Glutamatergic neuron (in vitro differentiated cells): ENCODE measurements at regions not wholly inside any gene's neighbourhood (a gene's known extent, or its start where the extent isn't known, plus 50 kb on each side); places are given as distances from the start of the nearest gene placed in this dataset.

ENCODE experiments used
- DNase-seq: peaks from one replicate; pipeline ENCODE4 v3.0.0; 2022
- H3K27ac Mint-ChIP-seq: one replicate; pipeline ENCODE4 v1.8.0; 2020; ENCODE audit warnings: mild to moderate bottlenecking, mixed read lengths, inconsistent platforms; ENCODE audit not compliant: unreplicated experiment
- H3K27me3 Mint-ChIP-seq: one replicate; pipeline ENCODE4 v1.8.0; 2020; ENCODE audit warnings: mild to moderate bottlenecking, moderate library complexity, mixed read lengths, inconsistent platforms; ENCODE audit not compliant: unreplicated experiment
- H3K36me3 Mint-ChIP-seq: one replicate; pipeline ENCODE4 v1.8.0; 2020; ENCODE audit warnings: mild to moderate bottlenecking, mixed read lengths, inconsistent platforms; ENCODE audit not compliant: unreplicated experiment
- H3K4me1 Mint-ChIP-seq: one replicate; pipeline ENCODE4 v1.8.0; 2020; ENCODE audit warnings: mild to moderate bottlenecking, low read depth, mixed read lengths, inconsistent platforms; ENCODE audit not compliant: unreplicated experiment
- H3K4me3 Mint-ChIP-seq: one replicate; pipeline ENCODE4 v1.8.0; 2020; ENCODE audit warnings: mild to moderate bottlenecking, mixed read lengths, inconsistent platforms; ENCODE audit not compliant: unreplicated experiment
- H3K9me3 Mint-ChIP-seq: one replicate; pipeline ENCODE4 v1.8.0; 2020; ENCODE audit warnings: mild to moderate bottlenecking, moderate library complexity, mixed read lengths, inconsistent platforms; ENCODE audit not compliant: unreplicated experiment
- CTCF ChIP-seq: fragments of 200-600 bp; sonication (generic); IDR thresholded peaks from one replicate; pipeline ENCODE4 v1.5.0; 2021; ENCODE audit not compliant: partially characterized antibody, unreplicated experiment

GRCh38 chr15:91552555-91552954 lies 301.0 kb upstream of the SLCO3A1 start:
- Mint-ChIP-seq H3K4me1 (peaks cover 40% of the 10 kb centered on the region), H3K36me3 (no peaks in the 10 kb centered on the region), H3K27ac (peak overlapping the region; percentile 41), H3K4me3 (peak overlapping the region; percentile 59), H3K27me3 (peaks cover 1% of the 10 kb centered on the region), H3K9me3 (peaks cover 2% of the 10 kb centered on the region)
- no peak for DNase-seq
- no peak for TF ChIP-seq CTCF

GRCh38 chr15:91553196-91553854 lies 300.2 kb upstream of the SLCO3A1 start:
- Mint-ChIP-seq H3K27me3 (peaks cover 1% of the 10 kb centered on the region), H3K4me3 (peak overlapping the region; percentile 59), H3K27ac (peak overlapping the region; percentile 41), H3K36me3 (no peaks in the 10 kb centered on the region), H3K4me1 (peaks cover 40% of the 10 kb centered on the region), H3K9me3 (peaks cover 2% of the 10 kb centered on the region)
- no peak for TF ChIP-seq CTCF
- DNase-seq: peak; percentile 23

GRCh38 chr15:91555312-91555711 lies 298.2 kb upstream of the SLCO3A1 start:
- Mint-ChIP-seq H3K36me3 (no peaks in the 10 kb centered on the region), H3K4me3 (no peak overlapping the region), H3K27me3 (peaks cover 1% of the 10 kb centered on the region), H3K4me1 (peaks cover 21% of the 10 kb centered on the region), H3K9me3 (peaks cover 2% of the 10 kb centered on the region), H3K27ac (no peak overlapping the region)
- no peak for DNase-seq
- TF ChIP-seq CTCF: no peak

- Mint-ChIP-seq H3K9me3 (peaks cover 2% of the 10 kb centered on the region), H3K4me3 (no peak overlapping the region), H3K27me3 (peaks cover 1% of the 10 kb centered on the region), H3K4me1 (peaks cover 18% of the 10 kb centered on the region), H3K27ac (no peak overlapping the region), H3K36me3 (no peaks in the 10 kb centered on the region)
- TF ChIP-seq CTCF: no peak
- no peak for DNase-seq
These were observed 296.6 kb upstream of the SLCO3A1 start for GRCh38 chr15:91556926-91557325.

GRCh38 chr15:91559066-91559465 lies 294.4 kb upstream of the SLCO3A1 start:
- peaks cover 1% of the 10 kb centered on the region for H3K27me3 Mint-ChIP-seq
- H3K4me3 Mint-ChIP-seq: no peak overlapping the region
- no peaks in the 10 kb centered on the region for H3K36me3 Mint-ChIP-seq
- no peaks in the 10 kb centered on the region for H3K9me3 Mint-ChIP-seq
- H3K4me1 Mint-ChIP-seq: no peaks in the 10 kb centered on the region
- DNase-seq: no peak
- TF ChIP-seq CTCF: no peak
- H3K27ac Mint-ChIP-seq: no peak overlapping the region
